GM12865 (cell line): ENCODE measurements at regions not wholly inside any gene's neighbourhood (a gene's known extent, or its start where the extent isn't known, plus 50 kb on each side); places are given as distances from the start of the nearest gene placed in this dataset.

Experiments
- DNase-seq: peaks from one replicate; pipeline ENCODE4 v3.0.0; 2010; ENCODE audit warnings: low read depth
- H3K4me3 ChIP-seq: 2 replicates; pipeline ENCODE4 v1.5.1; 2011; ENCODE audit warnings: mild to moderate bottlenecking, low read depth, low read length, control low read depth
- TF ChIP-seq, protein P1 (sequence below): IDR thresholded peaks from 2 replicates; pipeline ENCODE4 v1.5.1; 2011; ENCODE audit warnings: low read length, control low read depth, low read depth, inconsistent platforms; ENCODE audit not compliant: insufficient read depth; ENCODE audit errors: missing control alignments

- H3K4me3 ChIP-seq: no peak overlapping the region
- no peak for DNase-seq
- TF ChIP-seq, protein P1, sequence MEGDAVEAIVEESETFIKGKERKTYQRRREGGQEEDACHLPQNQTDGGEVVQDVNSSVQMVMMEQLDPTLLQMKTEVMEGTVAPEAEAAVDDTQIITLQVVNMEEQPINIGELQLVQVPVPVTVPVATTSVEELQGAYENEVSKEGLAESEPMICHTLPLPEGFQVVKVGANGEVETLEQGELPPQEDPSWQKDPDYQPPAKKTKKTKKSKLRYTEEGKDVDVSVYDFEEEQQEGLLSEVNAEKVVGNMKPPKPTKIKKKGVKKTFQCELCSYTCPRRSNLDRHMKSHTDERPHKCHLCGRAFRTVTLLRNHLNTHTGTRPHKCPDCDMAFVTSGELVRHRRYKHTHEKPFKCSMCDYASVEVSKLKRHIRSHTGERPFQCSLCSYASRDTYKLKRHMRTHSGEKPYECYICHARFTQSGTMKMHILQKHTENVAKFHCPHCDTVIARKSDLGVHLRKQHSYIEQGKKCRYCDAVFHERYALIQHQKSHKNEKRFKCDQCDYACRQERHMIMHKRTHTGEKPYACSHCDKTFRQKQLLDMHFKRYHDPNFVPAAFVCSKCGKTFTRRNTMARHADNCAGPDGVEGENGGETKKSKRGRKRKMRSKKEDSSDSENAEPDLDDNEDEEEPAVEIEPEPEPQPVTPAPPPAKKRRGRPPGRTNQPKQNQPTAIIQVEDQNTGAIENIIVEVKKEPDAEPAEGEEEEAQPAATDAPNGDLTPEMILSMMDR: no peak
These were observed 326.6 kb upstream of the RGMA start for GRCh38 chr15:93415576-93415975.

DNA sequence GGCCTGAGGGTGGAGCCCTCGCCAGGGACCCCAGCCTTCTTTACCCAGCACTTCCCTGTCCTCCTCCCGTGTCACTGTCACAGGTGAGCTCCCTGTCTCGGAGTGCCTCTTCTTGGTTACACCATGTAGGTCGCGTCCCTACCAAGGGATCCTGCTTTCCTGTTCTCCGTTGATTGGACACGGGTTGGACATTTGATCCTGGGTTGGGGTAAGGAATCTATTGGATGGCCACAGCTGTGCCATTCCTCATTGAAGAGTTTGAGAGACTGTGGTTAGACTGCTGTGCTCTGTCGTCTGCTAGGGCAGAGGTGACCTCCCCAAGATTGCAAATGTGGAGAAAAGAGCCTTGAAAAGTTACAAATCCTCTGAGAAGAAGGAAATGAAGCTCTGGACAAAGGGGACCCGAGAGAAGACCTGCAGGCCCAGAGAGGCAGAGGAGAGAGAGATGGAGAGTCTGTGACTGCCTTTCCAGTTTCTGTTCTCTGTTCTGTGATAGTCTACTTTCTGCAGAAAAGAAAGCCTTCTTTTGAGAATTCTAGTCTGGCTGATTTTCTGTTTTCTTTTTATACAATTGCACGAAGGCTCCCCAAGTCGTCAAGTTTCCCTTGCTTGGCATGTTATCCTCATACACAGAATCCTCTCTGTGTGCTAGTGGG is 325.7 kb upstream of the RGMA start:
- no peak overlapping the region for H3K4me3 ChIP-seq
- TF ChIP-seq, protein P1: no peak
- DNase-seq: no peak

DNA sequence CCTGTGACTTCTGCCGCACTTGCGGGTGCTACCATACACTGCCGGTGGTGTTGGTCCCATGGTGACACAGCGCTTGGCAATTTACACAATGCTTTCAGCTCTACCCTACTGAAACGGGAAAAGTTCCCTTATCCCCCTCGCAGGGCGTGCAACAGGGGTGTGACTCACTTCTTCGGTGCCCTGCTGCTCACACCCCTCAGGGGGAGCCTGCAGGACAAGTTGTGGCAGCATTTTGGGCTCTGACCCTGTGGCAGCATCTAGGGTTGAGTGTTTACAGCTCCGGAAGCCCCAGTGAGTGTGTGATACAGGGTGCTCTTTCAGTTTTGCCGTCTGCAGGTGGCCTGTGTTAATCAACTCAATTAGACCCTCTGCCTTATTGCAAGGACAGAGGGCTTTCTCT is 324.7 kb upstream of the RGMA start:
- H3K4me3 ChIP-seq: no peak overlapping the region
- DNase-seq: no peak
- TF ChIP-seq, protein P1: no peak

DNA sequence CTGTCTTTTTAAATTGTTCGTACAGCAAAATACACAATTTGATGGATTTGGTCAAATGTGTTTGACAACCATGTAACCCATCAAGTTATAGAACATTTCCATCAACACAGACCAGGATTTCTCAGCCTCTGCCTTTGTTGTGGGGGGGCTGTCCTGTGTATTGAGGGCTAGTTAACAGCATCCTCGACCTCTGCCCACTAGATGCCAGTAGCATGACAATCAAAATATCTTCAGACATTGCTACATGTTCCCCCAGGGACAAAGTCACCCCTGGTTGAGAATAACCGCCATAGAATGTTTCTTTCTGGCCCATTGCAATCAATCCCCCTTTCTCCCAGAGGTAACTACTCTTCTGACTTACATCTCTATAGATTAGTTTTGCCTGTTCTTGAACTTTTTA is 310.1 kb upstream of the RGMA start:
- DNase-seq: no peak
- no peak overlapping the region for H3K4me3 ChIP-seq
- TF ChIP-seq, protein P1: no peak

- TF ChIP-seq, protein P1: no peak
- H3K4me3 ChIP-seq: no peak overlapping the region
- no peak for DNase-seq
These were observed 300.2 kb upstream of the RGMA start for GRCh38 chr15:93389211-93389610.

DNA sequence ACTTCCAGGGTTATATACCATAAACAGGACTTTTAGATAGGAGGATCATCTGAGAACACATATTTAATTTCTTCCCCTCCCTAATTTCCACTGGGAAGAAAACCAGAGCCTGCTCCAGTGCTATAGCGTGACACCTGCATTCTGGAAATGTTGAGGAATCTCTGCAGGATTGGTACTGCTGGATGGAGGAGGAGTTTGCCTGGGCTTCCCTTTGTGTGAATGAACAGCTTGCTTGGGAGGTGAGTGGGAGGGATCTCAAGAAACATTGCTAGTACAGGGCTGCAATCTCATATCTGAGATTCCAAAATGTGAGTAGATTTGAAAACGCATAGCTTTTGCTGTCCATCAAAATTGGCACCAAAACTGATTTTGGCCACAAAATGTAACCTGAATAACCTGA is 295.9 kb upstream of the RGMA start:
- H3K4me3 ChIP-seq: no peak overlapping the region
- TF ChIP-seq, protein P1: no peak

DNA sequence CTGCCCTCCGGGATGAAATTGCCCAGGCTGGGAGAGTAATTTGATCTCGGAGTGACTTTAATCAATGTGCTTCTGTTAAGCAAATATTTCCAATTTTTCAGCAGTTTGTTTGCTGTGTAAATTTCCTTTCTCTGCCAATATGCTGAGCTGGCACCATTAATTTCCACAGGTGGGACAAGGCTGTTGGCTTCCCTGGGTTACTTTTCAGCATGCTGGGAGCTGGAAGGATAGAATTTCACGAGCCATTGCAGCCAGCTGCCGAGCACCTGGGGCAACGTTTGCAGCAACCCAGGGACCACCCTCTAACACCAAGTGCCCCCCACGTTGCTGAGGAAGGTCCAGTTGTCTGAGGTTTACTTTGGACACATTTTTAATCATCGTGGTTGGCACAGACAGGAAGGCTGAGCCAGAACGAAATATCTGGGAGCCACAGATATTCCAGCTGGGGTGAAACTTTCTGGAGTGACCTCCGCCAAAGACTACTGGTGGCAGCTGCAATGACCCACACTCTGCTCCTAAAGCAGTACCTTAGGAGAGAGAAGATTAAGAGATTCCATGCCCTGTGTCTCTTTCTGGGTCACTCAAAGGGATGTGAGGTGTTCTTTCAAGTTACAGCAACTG is 293.3 kb upstream of the RGMA start:
- TF ChIP-seq, protein P1: no peak
- DNase-seq: no peak
- no peak overlapping the region for H3K4me3 ChIP-seq

More for the DNA sequence above, 295.9 kb upstream of the RGMA start:
- no peak for DNase-seq
